Type B pancreatic cell (in vitro differentiated cells): ENCODE measurements at regions not wholly inside any gene's neighbourhood (a gene's known extent, or its start where the extent isn't known, plus 50 kb on each side); places are given as distances from the start of the nearest gene placed in this dataset.
A peak's percentile ranks its signal among the peaks of the same experiment; 100 is the strongest.

Source experiments
- DNase-seq: peaks from one replicate; pipeline ENCODE4 v3.0.0; 2021; ENCODE audit warnings: mixed read lengths; ENCODE audit not compliant: unreplicated experiment; ENCODE audit errors: extremely low spot score
- H3K27ac Mint-ChIP-seq: 2 replicates; pipeline ENCODE4 v1.8.0; 2021; ENCODE audit warnings: mild to moderate bottlenecking, mixed read lengths
- H3K27me3 Mint-ChIP-seq: 2 replicates; pipeline ENCODE4 v1.8.0; 2021; ENCODE audit warnings: mixed read lengths
- H3K36me3 Mint-ChIP-seq: 2 replicates; pipeline ENCODE4 v1.8.0; 2021; ENCODE audit warnings: mixed read lengths
- H3K4me1 Mint-ChIP-seq: one replicate; pipeline ENCODE4 v1.8.0; 2021; ENCODE audit warnings: mixed read lengths; ENCODE audit not compliant: unreplicated experiment
- H3K4me3 Mint-ChIP-seq: 2 replicates; pipeline ENCODE4 v1.8.0; 2021; ENCODE audit warnings: mild to moderate bottlenecking, mixed read lengths
- H3K9me3 Mint-ChIP-seq: 2 replicates; pipeline ENCODE4 v1.8.0; 2021; ENCODE audit warnings: mixed read lengths
- CTCF ChIP-seq: fragments of 200-600 bp; sonication (generic); conservative IDR thresholded peaks from 2 replicates; pipeline ENCODE4 v1.5.0; 2021; ENCODE audit warnings: antibody characterized with exemption, mild to moderate bottlenecking

GRCh38 chr5:17069995-17070511, 134.0 kb upstream of the MYO10 start:
- no peak for DNase-seq
- H3K27me3 Mint-ChIP-seq = no peaks in the 10 kb centered on the region
- H3K4me1 Mint-ChIP-seq = peaks cover 26% of the 10 kb centered on the region
- peak overlapping the region; percentile 47 for H3K27ac Mint-ChIP-seq
- H3K36me3 Mint-ChIP-seq = no peaks in the 10 kb centered on the region
- no peak overlapping the region for H3K4me3 Mint-ChIP-seq
- H3K9me3 Mint-ChIP-seq = no peaks in the 10 kb centered on the region
- TF ChIP-seq CTCF = no peak

GRCh38 chr5:17070647-17071046, 134.6 kb upstream of the MYO10 start:
- H3K4me3 Mint-ChIP-seq = no peak overlapping the region
- no peaks in the 10 kb centered on the region for H3K9me3 Mint-ChIP-seq
- TF ChIP-seq CTCF = no peak
- peaks cover 26% of the 10 kb centered on the region for H3K4me1 Mint-ChIP-seq
- no peak for DNase-seq
- no peaks in the 10 kb centered on the region for H3K27me3 Mint-ChIP-seq
- peak overlapping the region; percentile 47 for H3K27ac Mint-ChIP-seq
- H3K36me3 Mint-ChIP-seq = no peaks in the 10 kb centered on the region

- no peaks in the 10 kb centered on the region for H3K9me3 Mint-ChIP-seq
- no peaks in the 10 kb centered on the region for H3K27me3 Mint-ChIP-seq
- no peak for TF ChIP-seq CTCF
- no peak overlapping the region for H3K4me3 Mint-ChIP-seq
- no peak overlapping the region for H3K27ac Mint-ChIP-seq
- H3K36me3 Mint-ChIP-seq = no peaks in the 10 kb centered on the region
- H3K4me1 Mint-ChIP-seq = peaks cover 21% of the 10 kb centered on the region
- no peak for DNase-seq
These were observed 139.1 kb upstream of the MYO10 start for GRCh38 chr5:17075236-17075635.

- DNase-seq = no peak
- H3K27me3 Mint-ChIP-seq = no peaks in the 10 kb centered on the region
- H3K4me1 Mint-ChIP-seq = peaks cover 14% of the 10 kb centered on the region
- TF ChIP-seq CTCF = no peak
- no peaks in the 10 kb centered on the region for H3K9me3 Mint-ChIP-seq
- H3K27ac Mint-ChIP-seq = no peak overlapping the region
- H3K4me3 Mint-ChIP-seq = no peak overlapping the region
- no peaks in the 10 kb centered on the region for H3K36me3 Mint-ChIP-seq
These were observed 140.2 kb upstream of the MYO10 start for GRCh38 chr5:17076272-17076671.

- Mint-ChIP-seq H3K4me1 (peaks cover 14% of the 10 kb centered on the region), H3K27ac (peak overlapping the region; percentile 14), H3K36me3 (no peaks in the 10 kb centered on the region), H3K27me3 (no peaks in the 10 kb centered on the region), H3K4me3 (no peak overlapping the region), H3K9me3 (no peaks in the 10 kb centered on the region)
- TF ChIP-seq CTCF = no peak
- DNase-seq = no peak
These were observed 139.8 kb upstream of the BASP1 start for GRCh38 chr5:17077440-17078233.
